ENCODE measurements at regions not wholly inside any gene's neighbourhood (a gene's known extent, or its start where the extent isn't known, plus 50 kb on each side); places are given as distances from the start of the nearest gene placed in this dataset.

GRCh38 chr2:82636402-82637020 lies 1822.6 kb downstream of the SUCLG1 start:
- TF ChIP-seq EP300 (IDR thresholded peaks at IDR 0.05) (no peak), POLR2A (IDR thresholded peaks at IDR 0.05) (no peak)

Data from upper lobe of left lung (tissue), 4 donors.